OCI-LY1 (cell line): ENCODE measurements at regions not wholly inside any gene's neighbourhood (a gene's known extent, or its start where the extent isn't known, plus 50 kb on each side); places are given as distances from the start of the nearest gene placed in this dataset.

Source experiments
- EZH2 ChIP-seq: fragments of 200-600 bp; sonication (generic), shearing (Covaris generic); IDR thresholded peaks from 2 replicates; pipeline ENCODE4 v1.8.0; 2017; ENCODE audit warnings: borderline replicate concordance, mixed run types, mild to moderate bottlenecking, antibody characterized with exemption, low read length, moderate library complexity, mixed read lengths
- TF ChIP-seq, protein P1 (sequence below): fragments of 200-600 bp; sonication (generic), shearing (Covaris generic); IDR thresholded peaks from 2 replicates; pipeline ENCODE4 v1.5.1; 2017; ENCODE audit warnings: mild to moderate bottlenecking, antibody characterized with exemption, low read length, moderate library complexity, mixed read lengths

DNA sequence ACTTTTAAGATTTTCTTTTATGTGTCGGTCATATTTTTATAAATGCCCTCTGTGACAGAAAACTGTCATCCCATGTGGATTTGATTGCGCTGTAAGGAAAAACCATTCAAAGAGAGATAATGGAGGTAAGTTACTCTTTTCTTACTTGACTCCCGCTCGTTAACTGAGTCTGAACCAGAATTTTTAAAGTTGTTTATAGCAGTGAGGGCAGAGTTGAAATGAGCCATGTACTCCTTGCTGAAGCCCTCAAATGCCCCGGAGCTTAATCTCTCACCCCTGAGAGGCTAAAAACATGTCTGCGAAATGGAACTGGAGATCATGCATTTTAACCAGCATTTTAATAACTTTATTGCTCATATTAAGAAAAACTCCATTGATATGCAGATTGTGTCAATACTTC, 320.0 kb upstream of the SOX11 start:
- no peak for TF ChIP-seq EZH2
- TF ChIP-seq, protein P1, sequence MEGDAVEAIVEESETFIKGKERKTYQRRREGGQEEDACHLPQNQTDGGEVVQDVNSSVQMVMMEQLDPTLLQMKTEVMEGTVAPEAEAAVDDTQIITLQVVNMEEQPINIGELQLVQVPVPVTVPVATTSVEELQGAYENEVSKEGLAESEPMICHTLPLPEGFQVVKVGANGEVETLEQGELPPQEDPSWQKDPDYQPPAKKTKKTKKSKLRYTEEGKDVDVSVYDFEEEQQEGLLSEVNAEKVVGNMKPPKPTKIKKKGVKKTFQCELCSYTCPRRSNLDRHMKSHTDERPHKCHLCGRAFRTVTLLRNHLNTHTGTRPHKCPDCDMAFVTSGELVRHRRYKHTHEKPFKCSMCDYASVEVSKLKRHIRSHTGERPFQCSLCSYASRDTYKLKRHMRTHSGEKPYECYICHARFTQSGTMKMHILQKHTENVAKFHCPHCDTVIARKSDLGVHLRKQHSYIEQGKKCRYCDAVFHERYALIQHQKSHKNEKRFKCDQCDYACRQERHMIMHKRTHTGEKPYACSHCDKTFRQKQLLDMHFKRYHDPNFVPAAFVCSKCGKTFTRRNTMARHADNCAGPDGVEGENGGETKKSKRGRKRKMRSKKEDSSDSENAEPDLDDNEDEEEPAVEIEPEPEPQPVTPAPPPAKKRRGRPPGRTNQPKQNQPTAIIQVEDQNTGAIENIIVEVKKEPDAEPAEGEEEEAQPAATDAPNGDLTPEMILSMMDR: no peak
